Upper lobe of left lung (tissue), 6 donors: ENCODE measurements at regions not wholly inside any gene's neighbourhood (a gene's known extent, or its start where the extent isn't known, plus 50 kb on each side); places are given as distances from the start of the nearest gene placed in this dataset.
A peak's percentile ranks its signal among the peaks of the same experiment; 100 is the strongest.

ENCODE experiments used
- ATAC-seq, 2 donors: fragments of 200-7000 bp; cut with Tn5 transposase; one replicate each; pipeline ENCODE4 v1.9.1; 2022; ENCODE audit warnings: mild to moderate bottlenecking in 2 of 2, moderate library complexity in 2 of 2; ENCODE audit not compliant: low FRiP score in 2 of 2
- DNase-seq, 2 donors: peaks; one replicate each; pipeline ENCODE4 v3.0.0-alpha.2; 2019 to 2020
- H3K27ac ChIP-seq, 4 donors: fragments of 200-600 bp; sonication (generic); one replicate each; pipeline ENCODE4 v1.5.1; 2016 to 2019
- H3K27me3 ChIP-seq, 4 donors: fragments of 200-600 bp; sonication (generic); one replicate each; pipeline ENCODE4 v1.5.1; 2017 to 2019
- H3K36me3 ChIP-seq, 4 donors: fragments of 200-600 bp; sonication (generic); one replicate each; pipeline ENCODE4 v1.5.1; 2016 to 2019
- H3K4me1 ChIP-seq, 4 donors: fragments of 200-600 bp; sonication (generic); one replicate each; pipeline ENCODE4 v1.5.1; 2018 to 2019
- H3K4me3 ChIP-seq, 4 donors: fragments of 200-600 bp; sonication (generic); one replicate each; pipeline ENCODE4 v1.5.1; 2017 to 2019; ENCODE audit warnings: mild to moderate bottlenecking in 2 of 4, moderate library complexity in 1 of 4
- H3K9me3 ChIP-seq, 4 donors: fragments of 200-600 bp; sonication (generic); one replicate each; pipeline ENCODE4 v1.5.1; 2018 to 2019
- EP300 ChIP-seq, 4 donors: sonication (generic); formaldehyde crosslinking; IDR thresholded peaks; one replicate each; pipeline ENCODE4 v1.5.1; 2017; ENCODE audit warnings: antibody characterized with exemption in 4 of 4, control low read depth in 2 of 4
- POLR2A ChIP-seq, 4 donors: fragments of 450-650 bp; IDR thresholded peaks; one replicate each; pipeline ENCODE4 v1.5.1; 2016 to 2017; ENCODE audit warnings: antibody characterized with exemption in 4 of 4, mild to moderate bottlenecking in 2 of 4
- POLR2AphosphoS5 ChIP-seq, 2 donors: sonication (generic); formaldehyde crosslinking; IDR thresholded peaks; one replicate each; pipeline ENCODE4 v1.5.1; 2017; ENCODE audit warnings: antibody characterized with exemption in 2 of 2
- WGBS, 2 donors: methylation state at CpG; one replicate each; pipeline ENCODE4 v1.1.5; 2017 to 2018; 5-methylcytosine and 5-hydroxymethylcytosine counted together
- TF ChIP-seq, protein P1 (sequence below), 6 experiments: fragments of 450-650 bp in 4 of 6; fragments of 200-600 bp in 2 of 6; sonication (generic) in 2 of 6; IDR thresholded peaks; one replicate each; pipeline ENCODE4 v1.5.1; 2016 to 2019; ENCODE audit warnings: antibody characterized with exemption in 6 of 6
- donor health status: DM: no; HTN: no; CAD: no; lungs with moderate emphysema.
- donor health status: DM: no; HTN: yes; CAD: no; lungs with severe emphysema.

- Histone ChIP-seq H3K27ac (no peak overlapping the region), H3K9me3 (no peaks in the 10 kb centered on the region), H3K27me3 (no peaks in the 10 kb centered on the region), H3K4me3 (no peak overlapping the region), H3K4me1 (peaks cover 9 to 19% (median 13%) of the 10 kb centered on the region in 4 donors), H3K36me3 (no peaks in the 10 kb centered on the region)
- TF ChIP-seq, protein P1, sequence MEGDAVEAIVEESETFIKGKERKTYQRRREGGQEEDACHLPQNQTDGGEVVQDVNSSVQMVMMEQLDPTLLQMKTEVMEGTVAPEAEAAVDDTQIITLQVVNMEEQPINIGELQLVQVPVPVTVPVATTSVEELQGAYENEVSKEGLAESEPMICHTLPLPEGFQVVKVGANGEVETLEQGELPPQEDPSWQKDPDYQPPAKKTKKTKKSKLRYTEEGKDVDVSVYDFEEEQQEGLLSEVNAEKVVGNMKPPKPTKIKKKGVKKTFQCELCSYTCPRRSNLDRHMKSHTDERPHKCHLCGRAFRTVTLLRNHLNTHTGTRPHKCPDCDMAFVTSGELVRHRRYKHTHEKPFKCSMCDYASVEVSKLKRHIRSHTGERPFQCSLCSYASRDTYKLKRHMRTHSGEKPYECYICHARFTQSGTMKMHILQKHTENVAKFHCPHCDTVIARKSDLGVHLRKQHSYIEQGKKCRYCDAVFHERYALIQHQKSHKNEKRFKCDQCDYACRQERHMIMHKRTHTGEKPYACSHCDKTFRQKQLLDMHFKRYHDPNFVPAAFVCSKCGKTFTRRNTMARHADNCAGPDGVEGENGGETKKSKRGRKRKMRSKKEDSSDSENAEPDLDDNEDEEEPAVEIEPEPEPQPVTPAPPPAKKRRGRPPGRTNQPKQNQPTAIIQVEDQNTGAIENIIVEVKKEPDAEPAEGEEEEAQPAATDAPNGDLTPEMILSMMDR (IDR thresholded peaks at IDR 0.05) = no peak
- no peak for TF ChIP-seq POLR2A (IDR thresholded peaks at IDR 0.05)
- no peak for TF ChIP-seq EP300 (IDR thresholded peaks at IDR 0.05)
- TF ChIP-seq POLR2AphosphoS5 (IDR thresholded peaks at IDR 0.05) = no peak
- DNase-seq (no peak), ATAC-seq (peak; percentile 41 to 57)
- 41 to 61% methylated on average over 1 of the region's 1 CpG for WGBS, 2 donors
These were observed 214.0 kb downstream of the MDFIC start for GRCh38 chr7:115135769-115136410.

DNA sequence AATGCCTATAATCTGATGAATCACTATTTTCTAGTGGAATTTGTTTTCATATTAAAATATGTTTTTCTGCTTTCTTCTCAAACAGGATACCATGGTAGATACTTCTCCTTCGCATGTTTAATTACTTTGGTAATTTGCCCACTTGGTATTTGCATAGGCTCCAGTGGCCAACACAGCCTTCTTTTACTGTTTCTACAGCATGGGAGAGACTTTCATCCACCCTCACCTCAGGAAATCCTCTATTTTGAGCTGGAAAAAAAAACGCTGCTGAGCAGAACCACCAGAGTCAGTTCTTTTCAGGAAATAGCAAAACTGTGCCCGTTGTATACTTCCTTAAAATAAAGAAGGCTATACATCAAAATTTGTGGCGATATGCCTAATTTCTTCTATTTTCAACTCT, 213.3 kb downstream of the MDFIC start:
- Histone ChIP-seq H3K27ac (no peak overlapping the region), H3K4me3 (no peak overlapping the region), H3K9me3 (no peaks in the 10 kb centered on the region), H3K27me3 (no peaks in the 10 kb centered on the region), H3K4me1 (peaks cover 9 to 19% (median 13%) of the 10 kb centered on the region in 4 donors), H3K36me3 (no peaks in the 10 kb centered on the region)
- 15 to 32% methylated on average over 4 of the region's 4 CpGs for WGBS, 2 donors
- no peak for TF ChIP-seq POLR2A (IDR thresholded peaks at IDR 0.05)
- TF ChIP-seq EP300 (IDR thresholded peaks at IDR 0.05) = no peak
- no peak for TF ChIP-seq POLR2AphosphoS5 (IDR thresholded peaks at IDR 0.05)
- TF ChIP-seq, protein P1 (IDR thresholded peaks at IDR 0.05) = no peak
- no peak for DNase-seq
- peak in 1 of 2 donors; percentile 24 for ATAC-seq

- TF ChIP-seq POLR2A (IDR thresholded peaks at IDR 0.05) = no peak
- no peak for TF ChIP-seq POLR2AphosphoS5 (IDR thresholded peaks at IDR 0.05)
- TF ChIP-seq, protein P1 (IDR thresholded peaks at IDR 0.05) = no peak
- TF ChIP-seq EP300 (IDR thresholded peaks at IDR 0.05) = no peak
- H3K27me3 ChIP-seq = no peaks in the 10 kb centered on the region
- no peak overlapping the region for H3K27ac ChIP-seq
- H3K4me1 ChIP-seq = peaks cover 9 to 19% (median 13%) of the 10 kb centered on the region in 4 donors
- no peak for DNase-seq
- ATAC-seq = no peak
- no peaks in the 10 kb centered on the region for H3K9me3 ChIP-seq
- no peak overlapping the region for H3K4me3 ChIP-seq
- 89 to 91% methylated on average over 5 of the region's 5 CpGs for WGBS, 2 donors
- H3K36me3 ChIP-seq = no peaks in the 10 kb centered on the region
These were observed 211.4 kb downstream of the MDFIC start for GRCh38 chr7:115133248-115133647.

- Histone ChIP-seq H3K4me1 (peaks cover 9 to 18% (median 13%) of the 10 kb centered on the region in 4 donors), H3K9me3 (no peaks in the 10 kb centered on the region), H3K4me3 (no peak overlapping the region), H3K27ac (no peak overlapping the region), H3K27me3 (no peaks in the 10 kb centered on the region), H3K36me3 (no peaks in the 10 kb centered on the region)
- 89 to 100% methylated on average over 1 of the region's 1 CpG for WGBS, 2 donors
- DNase-seq (no peak), ATAC-seq (no peak)
- TF ChIP-seq POLR2A (IDR thresholded peaks at IDR 0.05) (no peak), POLR2AphosphoS5 (IDR thresholded peaks at IDR 0.05) (no peak), EP300 (IDR thresholded peaks at IDR 0.05) (no peak)
- TF ChIP-seq, protein P1 (IDR thresholded peaks at IDR 0.05) = no peak
These were observed 210.2 kb downstream of the MDFIC start for GRCh38 chr7:115132096-115132495.

GRCh38 chr7:115128154-115128553, 206.3 kb downstream of the MDFIC start:
- WGBS, 2 donors = 85 to 91% methylated on average over 2 of the region's 2 CpGs
- no peak for DNase-seq
- no peaks in the 10 kb centered on the region for H3K36me3 ChIP-seq
- H3K4me1 ChIP-seq = no peaks in the 10 kb centered on the region
- H3K27me3 ChIP-seq = no peaks in the 10 kb centered on the region
- TF ChIP-seq, protein P1 (IDR thresholded peaks at IDR 0.05) = no peak
- TF ChIP-seq POLR2A (IDR thresholded peaks at IDR 0.05) (no peak), EP300 (IDR thresholded peaks at IDR 0.05) (no peak), POLR2AphosphoS5 (IDR thresholded peaks at IDR 0.05) (no peak)
- H3K4me3 ChIP-seq = no peak overlapping the region
- ATAC-seq = no peak
- H3K27ac ChIP-seq = no peak overlapping the region
- H3K9me3 ChIP-seq = no peaks in the 10 kb centered on the region
